ENCODE measurements at regions not wholly inside any gene's neighbourhood (a gene's known extent, or its start where the extent isn't known, plus 50 kb on each side); places are given as distances from the start of the nearest gene placed in this dataset.

DNA sequence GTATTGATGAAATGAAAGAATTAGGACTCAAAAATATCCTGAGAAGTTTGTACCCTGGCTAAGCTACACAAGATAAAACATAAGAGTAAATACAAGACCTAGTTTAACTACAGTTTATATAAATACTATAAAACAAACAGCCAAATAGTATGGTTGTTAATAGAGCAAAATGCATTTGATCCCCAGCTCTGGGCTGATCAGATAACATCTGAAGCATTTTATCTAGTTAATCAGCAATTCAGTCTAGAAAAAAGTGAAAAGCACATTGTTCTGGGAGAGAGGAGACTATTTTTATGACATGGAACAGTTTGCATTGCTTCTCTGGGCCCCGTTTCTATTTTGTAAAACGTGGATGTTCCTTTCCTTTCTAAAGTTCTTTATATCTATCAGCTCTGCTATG lies 139.6 kb upstream of the RORB start:
- H3K27ac Mint-ChIP-seq: no peak overlapping the region
- H3K36me3 Mint-ChIP-seq (ENCODE audit: low read depth): no peaks in the 10 kb centered on the region
- H3K27me3 Mint-ChIP-seq: no peaks in the 10 kb centered on the region
- no peak overlapping the region for H3K4me3 Mint-ChIP-seq
- no peaks in the 10 kb centered on the region for H3K9me3 Mint-ChIP-seq
- intact Hi-C loops (cut with micrococcal nuclease): no loop called here
- no peaks in the 10 kb centered on the region for H3K4me1 Mint-ChIP-seq (ENCODE audit: low read depth)

DNA sequence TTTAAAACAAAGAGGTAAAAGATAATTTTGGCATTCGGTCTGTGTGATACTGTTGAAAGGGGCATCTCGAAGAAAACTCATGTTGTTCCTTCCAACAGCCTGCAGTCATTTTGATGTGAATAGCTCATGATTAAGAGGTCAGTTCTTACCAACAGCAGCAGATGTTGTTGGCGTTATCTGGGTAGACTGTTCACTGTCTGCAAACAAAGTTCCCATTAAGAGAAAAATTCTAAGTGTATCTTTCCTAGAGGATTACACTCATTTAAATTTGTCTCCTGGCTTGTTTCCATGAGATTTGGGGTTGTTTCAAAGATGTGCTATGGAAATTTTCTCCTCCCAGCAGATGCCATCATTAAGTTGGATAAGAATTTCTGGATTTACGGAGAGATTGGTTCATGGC lies 138.2 kb upstream of the RORB start:
- H3K4me3 Mint-ChIP-seq: no peak overlapping the region
- no peaks in the 10 kb centered on the region for H3K4me1 Mint-ChIP-seq (ENCODE audit: low read depth)
- intact Hi-C loops (cut with micrococcal nuclease): no loop called here
- H3K27me3 Mint-ChIP-seq: no peaks in the 10 kb centered on the region
- no peaks in the 10 kb centered on the region for H3K36me3 Mint-ChIP-seq (ENCODE audit: low read depth)
- H3K9me3 Mint-ChIP-seq: no peaks in the 10 kb centered on the region
- H3K27ac Mint-ChIP-seq: no peak overlapping the region

- Mint-ChIP-seq H3K4me3 (no peak overlapping the region), H3K36me3 (ENCODE audit: low read depth) (no peaks in the 10 kb centered on the region), H3K4me1 (ENCODE audit: low read depth) (no peaks in the 10 kb centered on the region), H3K27me3 (no peaks in the 10 kb centered on the region), H3K9me3 (no peaks in the 10 kb centered on the region), H3K27ac (no peak overlapping the region)
- intact Hi-C loops (cut with micrococcal nuclease): no loop called here
Measured at GRCh38 chr9:74361508-74361907, 135.6 kb upstream of the RORB start.

DNA sequence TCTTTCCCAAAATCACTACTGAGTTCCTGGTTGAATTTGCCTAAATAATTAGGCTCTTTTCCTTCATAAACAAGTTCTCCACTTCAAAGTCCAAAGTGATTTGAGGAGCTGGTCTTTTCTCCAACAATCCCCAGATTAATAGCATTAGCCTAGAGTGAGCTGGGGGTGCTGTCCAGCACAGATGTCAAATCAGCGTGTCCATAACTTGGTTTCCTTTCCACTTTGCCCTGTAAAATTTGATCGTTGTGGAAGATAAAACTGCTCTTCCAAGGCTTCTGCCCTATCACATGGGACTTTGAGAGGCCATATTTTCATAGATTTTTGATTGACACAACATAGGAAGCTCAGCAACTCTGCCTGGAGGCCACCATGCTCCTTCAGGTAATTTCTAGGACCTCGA lies 134.7 kb upstream of the RORB start:
- no peak overlapping the region for H3K27ac Mint-ChIP-seq
- H3K4me1 Mint-ChIP-seq (ENCODE audit: low read depth): no peaks in the 10 kb centered on the region
- H3K27me3 Mint-ChIP-seq: no peaks in the 10 kb centered on the region
- no peaks in the 10 kb centered on the region for H3K36me3 Mint-ChIP-seq (ENCODE audit: low read depth)
- no peak overlapping the region for H3K4me3 Mint-ChIP-seq
- intact Hi-C loops (cut with micrococcal nuclease): no loop called here
- H3K9me3 Mint-ChIP-seq: no peaks in the 10 kb centered on the region

DNA sequence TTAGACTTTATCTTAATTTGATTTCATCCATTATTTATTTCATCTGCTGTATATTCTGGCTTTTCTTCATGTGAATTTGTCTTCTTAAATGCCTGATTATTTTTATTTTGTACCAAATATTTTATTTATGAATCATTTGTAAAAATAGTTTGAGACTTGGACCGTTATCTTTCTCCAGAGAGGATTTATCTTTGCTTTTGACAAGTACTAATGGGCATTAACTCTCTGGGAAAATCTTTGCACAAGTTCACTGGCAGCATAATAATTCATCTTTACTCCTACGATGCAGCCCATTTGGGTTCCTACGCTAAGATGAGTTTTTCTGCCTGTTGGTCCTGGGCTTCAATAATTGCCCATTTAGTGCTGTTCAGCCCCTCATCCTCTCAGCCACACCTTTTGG lies 131.0 kb upstream of the RORB start:
- H3K4me3 Mint-ChIP-seq: no peak overlapping the region
- H3K36me3 Mint-ChIP-seq (ENCODE audit: low read depth): no peaks in the 10 kb centered on the region
- no peaks in the 10 kb centered on the region for H3K9me3 Mint-ChIP-seq
- intact Hi-C loops (cut with micrococcal nuclease): no loop called here
- H3K27me3 Mint-ChIP-seq: no peaks in the 10 kb centered on the region
- no peak overlapping the region for H3K27ac Mint-ChIP-seq
- no peaks in the 10 kb centered on the region for H3K4me1 Mint-ChIP-seq (ENCODE audit: low read depth)

GRCh38 chr9:74369844-74370243 lies 127.3 kb upstream of the RORB start:
- H3K4me1 Mint-ChIP-seq (ENCODE audit: low read depth): no peaks in the 10 kb centered on the region
- no peaks in the 10 kb centered on the region for H3K36me3 Mint-ChIP-seq (ENCODE audit: low read depth)
- intact Hi-C loops (cut with micrococcal nuclease): no loop called here
- H3K27ac Mint-ChIP-seq: no peak overlapping the region
- H3K27me3 Mint-ChIP-seq: no peaks in the 10 kb centered on the region
- H3K9me3 Mint-ChIP-seq: no peaks in the 10 kb centered on the region
- no peak overlapping the region for H3K4me3 Mint-ChIP-seq

- Mint-ChIP-seq H3K36me3 (ENCODE audit: low read depth) (no peaks in the 10 kb centered on the region), H3K4me1 (ENCODE audit: low read depth) (no peaks in the 10 kb centered on the region), H3K9me3 (no peaks in the 10 kb centered on the region), H3K27me3 (no peaks in the 10 kb centered on the region), H3K27ac (no peak overlapping the region), H3K4me3 (no peak overlapping the region)
- intact Hi-C loops (cut with micrococcal nuclease): no loop called here
Measured at GRCh38 chr9:74373348-74373747, 123.8 kb upstream of the RORB start.

DNA sequence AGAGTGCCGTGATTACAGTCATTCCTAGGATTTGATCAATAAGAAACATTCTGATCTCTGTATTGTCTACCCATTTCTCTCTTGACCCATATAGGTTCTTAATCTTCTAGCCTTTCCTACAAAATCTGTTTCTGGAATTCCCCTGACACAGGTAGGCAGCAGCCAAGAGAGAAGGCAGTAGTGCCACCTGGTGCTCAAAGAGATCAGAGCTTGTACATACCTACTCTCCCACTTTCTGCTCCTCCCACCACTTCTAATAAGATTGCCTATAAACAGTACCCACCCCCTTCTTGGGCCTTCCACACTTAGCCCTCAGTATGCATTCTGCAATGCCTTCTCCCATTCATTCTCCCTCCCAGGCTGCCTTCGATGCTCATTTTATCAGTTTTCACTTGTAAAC lies 117.4 kb upstream of the RORB start:
- intact Hi-C loops (cut with micrococcal nuclease): no loop called here
- H3K36me3 Mint-ChIP-seq (ENCODE audit: low read depth): no peaks in the 10 kb centered on the region
- H3K9me3 Mint-ChIP-seq: no peaks in the 10 kb centered on the region
- no peak overlapping the region for H3K27ac Mint-ChIP-seq
- H3K27me3 Mint-ChIP-seq: no peaks in the 10 kb centered on the region
- H3K4me3 Mint-ChIP-seq: no peak overlapping the region
- H3K4me1 Mint-ChIP-seq (ENCODE audit: low read depth): no peaks in the 10 kb centered on the region

GRCh38 chr9:74391816-74392215 lies 105.3 kb upstream of the RORB start:
- no peak overlapping the region for H3K4me3 Mint-ChIP-seq
- H3K27ac Mint-ChIP-seq: no peak overlapping the region
- peaks cover 8% of the 10 kb centered on the region for H3K9me3 Mint-ChIP-seq
- intact Hi-C loops (cut with micrococcal nuclease): no loop called here
- no peaks in the 10 kb centered on the region for H3K36me3 Mint-ChIP-seq (ENCODE audit: low read depth)
- H3K27me3 Mint-ChIP-seq: no peaks in the 10 kb centered on the region
- no peaks in the 10 kb centered on the region for H3K4me1 Mint-ChIP-seq (ENCODE audit: low read depth)

DNA sequence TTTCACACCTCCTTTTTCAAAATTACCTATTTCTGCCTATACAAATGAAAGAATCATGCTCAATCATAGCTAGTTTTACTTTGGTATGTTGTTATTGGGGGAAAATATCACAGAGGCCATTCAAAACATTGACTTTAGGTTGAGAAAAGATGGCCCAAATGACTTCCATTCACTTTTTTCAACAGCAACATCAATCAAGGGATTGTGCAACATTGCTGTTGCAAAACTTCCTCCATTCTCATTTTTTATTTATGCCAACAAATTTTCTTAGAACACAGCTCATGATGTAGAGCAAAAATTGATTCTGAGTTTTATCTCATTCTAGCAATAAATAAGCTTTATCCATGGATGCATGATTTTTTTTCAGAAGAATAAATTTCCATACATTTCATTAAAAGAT lies 93.6 kb upstream of the RORB start:
- no peaks in the 10 kb centered on the region for H3K4me1 Mint-ChIP-seq (ENCODE audit: low read depth)
- H3K4me3 Mint-ChIP-seq: no peak overlapping the region
- H3K27me3 Mint-ChIP-seq: no peaks in the 10 kb centered on the region
- H3K36me3 Mint-ChIP-seq (ENCODE audit: low read depth): no peaks in the 10 kb centered on the region
- peaks cover 36% of the 10 kb centered on the region for H3K9me3 Mint-ChIP-seq
- no peak overlapping the region for H3K27ac Mint-ChIP-seq
- intact Hi-C loops (cut with micrococcal nuclease): no loop called here

DNA sequence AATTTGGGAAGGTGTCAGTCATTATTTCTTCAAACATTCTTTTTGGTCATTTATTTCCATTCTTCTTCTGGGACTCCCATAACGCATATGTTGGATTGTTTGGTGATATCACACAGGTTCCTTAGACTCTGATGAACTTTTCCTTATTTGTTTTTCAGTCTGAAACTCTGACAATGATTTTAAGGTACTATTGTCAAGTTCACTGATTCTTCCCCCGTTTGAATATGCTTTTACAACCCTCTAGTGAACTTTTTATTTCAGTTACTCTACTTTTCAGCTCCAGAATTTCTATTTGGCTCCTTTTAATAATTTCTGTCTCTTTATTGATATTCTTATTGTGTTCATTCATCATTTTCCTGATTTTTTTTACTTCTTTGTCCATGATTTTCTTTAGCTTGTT lies 92.5 kb upstream of the RORB start:
- Mint-ChIP-seq H3K27me3 (no peaks in the 10 kb centered on the region), H3K36me3 (ENCODE audit: low read depth) (no peaks in the 10 kb centered on the region), H3K9me3 (peaks cover 36% of the 10 kb centered on the region), H3K4me1 (ENCODE audit: low read depth) (no peaks in the 10 kb centered on the region), H3K4me3 (no peak overlapping the region), H3K27ac (no peak overlapping the region)
- intact Hi-C loops (cut with micrococcal nuclease): no loop called here

DNA sequence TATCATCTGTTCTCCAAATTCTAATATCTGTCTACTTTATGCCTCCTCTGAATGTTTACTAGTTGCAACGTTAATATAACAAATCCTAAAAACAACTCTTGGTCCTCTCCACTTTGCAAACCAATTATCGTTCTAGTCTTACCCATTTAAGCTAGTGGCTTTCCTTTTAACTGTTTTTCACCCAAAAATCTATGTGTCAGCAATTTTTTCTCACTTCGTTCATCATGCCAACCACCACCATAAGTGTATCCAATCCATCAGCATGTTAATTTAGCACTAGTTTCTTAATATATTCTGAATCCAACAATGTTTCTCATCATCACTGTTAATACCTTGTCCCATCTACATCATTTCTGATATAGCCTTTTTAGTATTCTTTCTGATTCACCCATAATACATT lies 90.0 kb upstream of the RORB start:
- H3K4me1 Mint-ChIP-seq (ENCODE audit: low read depth): no peaks in the 10 kb centered on the region
- no peaks in the 10 kb centered on the region for H3K27me3 Mint-ChIP-seq
- H3K4me3 Mint-ChIP-seq: no peak overlapping the region
- H3K9me3 Mint-ChIP-seq: peaks cover 36% of the 10 kb centered on the region
- H3K27ac Mint-ChIP-seq: no peak overlapping the region
- no peaks in the 10 kb centered on the region for H3K36me3 Mint-ChIP-seq (ENCODE audit: low read depth)
- intact Hi-C loops (cut with micrococcal nuclease): no loop called here

GRCh38 chr9:74412236-74412979 lies 84.7 kb upstream of the RORB start:
- Mint-ChIP-seq H3K27me3 (no peaks in the 10 kb centered on the region), H3K4me1 (ENCODE audit: low read depth) (no peaks in the 10 kb centered on the region), H3K36me3 (ENCODE audit: low read depth) (no peaks in the 10 kb centered on the region), H3K27ac (no peak overlapping the region), H3K4me3 (no peak overlapping the region), H3K9me3 (peaks cover 8% of the 10 kb centered on the region)
- intact Hi-C loops (cut with micrococcal nuclease): no loop called here

DNA sequence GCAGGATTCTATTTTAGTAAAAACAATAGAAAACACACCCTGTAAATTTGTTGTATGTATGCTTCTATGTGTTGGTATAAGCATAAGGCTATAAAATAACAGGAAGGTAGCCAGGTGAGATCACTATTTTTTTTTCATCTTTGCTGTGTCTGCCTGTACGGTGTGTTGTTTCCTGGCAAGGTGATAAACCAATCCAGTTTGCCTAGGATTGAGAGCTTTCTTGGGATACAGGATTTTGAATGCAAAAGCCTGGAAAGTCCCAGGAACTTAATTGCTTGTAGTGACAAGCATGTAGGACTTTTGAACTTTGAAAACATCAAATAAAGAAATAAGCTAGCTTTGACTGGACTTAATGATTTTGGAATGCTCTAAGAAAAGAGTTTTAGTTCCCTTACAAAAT lies 83.3 kb upstream of the RORB start:
- H3K4me3 Mint-ChIP-seq: no peak overlapping the region
- H3K27ac Mint-ChIP-seq: no peak overlapping the region
- H3K27me3 Mint-ChIP-seq: no peaks in the 10 kb centered on the region
- intact Hi-C loops (cut with micrococcal nuclease): no loop called here
- H3K9me3 Mint-ChIP-seq: no peaks in the 10 kb centered on the region
- H3K4me1 Mint-ChIP-seq (ENCODE audit: low read depth): no peaks in the 10 kb centered on the region
- H3K36me3 Mint-ChIP-seq (ENCODE audit: low read depth): no peaks in the 10 kb centered on the region

DNA sequence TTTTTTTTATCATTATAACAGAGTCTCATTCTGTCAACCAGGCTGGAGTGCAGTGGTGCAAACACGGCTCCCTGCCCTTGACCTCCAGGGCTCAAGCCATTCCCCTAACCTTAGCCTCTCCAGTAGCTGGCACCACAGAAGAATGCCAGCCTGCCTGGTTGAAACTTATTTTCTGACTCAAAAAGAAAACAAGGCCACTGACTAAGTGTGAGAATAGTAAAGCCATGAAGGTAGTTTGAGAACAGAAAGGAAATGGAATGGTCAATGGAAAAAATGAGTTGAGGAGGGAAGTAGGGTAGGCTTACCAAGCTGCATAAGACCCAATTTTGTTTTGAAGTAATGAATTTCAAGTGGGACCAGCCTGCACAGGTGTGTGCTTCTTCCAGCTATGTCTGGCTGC lies 82.8 kb upstream of the RORB start:
- intact Hi-C loops (cut with micrococcal nuclease): no loop called here
- Mint-ChIP-seq H3K36me3 (ENCODE audit: low read depth) (no peaks in the 10 kb centered on the region), H3K27me3 (no peaks in the 10 kb centered on the region), H3K4me3 (no peak overlapping the region), H3K27ac (no peak overlapping the region), H3K4me1 (ENCODE audit: low read depth) (no peaks in the 10 kb centered on the region), H3K9me3 (no peaks in the 10 kb centered on the region)
